Neural crest cell (in vitro differentiated cells): ENCODE measurements at regions not wholly inside any gene's neighbourhood (a gene's known extent, or its start where the extent isn't known, plus 50 kb on each side); places are given as distances from the start of the nearest gene placed in this dataset.

Experiments
- DNase-seq: peaks from one replicate; pipeline ENCODE4 v3.0.0; 2021; ENCODE audit warnings: low read depth, mixed read lengths, low spot score
- H3K27ac Mint-ChIP-seq: one replicate; pipeline ENCODE4 v1.8.0; 2021; ENCODE audit warnings: mild to moderate bottlenecking, mixed read lengths; ENCODE audit not compliant: unreplicated experiment
- H3K27me3 Mint-ChIP-seq: 2 replicates; pipeline ENCODE4 v1.8.0; 2021; ENCODE audit warnings: low read depth, mild to moderate bottlenecking, mixed read lengths
- H3K36me3 Mint-ChIP-seq: 2 replicates; pipeline ENCODE4 v1.8.0; 2021; ENCODE audit warnings: low read depth, mild to moderate bottlenecking, mixed read lengths
- H3K4me1 Mint-ChIP-seq: 2 replicates; pipeline ENCODE4 v1.8.0; 2021; ENCODE audit warnings: mixed read lengths
- H3K4me3 Mint-ChIP-seq: one replicate; pipeline ENCODE4 v1.8.0; 2021; ENCODE audit warnings: mild to moderate bottlenecking, mixed read lengths
- H3K9me3 Mint-ChIP-seq: 2 replicates; pipeline ENCODE4 v1.8.0; 2021; ENCODE audit warnings: mixed read lengths
- CTCF ChIP-seq: fragments of 200-600 bp; sonication (generic); conservative IDR thresholded peaks from 2 replicates; pipeline ENCODE4 v1.5.0; 2021; ENCODE audit warnings: antibody characterized with exemption, mild to moderate bottlenecking

- H3K9me3 Mint-ChIP-seq, result peaks cover 2% of the 10 kb centered on the region
- DNase-seq, result peak; percentile 30
Measured at GRCh38 chr2:43021791-43022509, 204.5 kb downstream of the ZFP36L2 start.

GRCh38 chr2:43020990-43021669, 205.3 kb downstream of the ZFP36L2 start:
- peaks cover 10% of the 10 kb centered on the region for H3K36me3 Mint-ChIP-seq
- H3K27ac Mint-ChIP-seq, result no peak overlapping the region
- peaks cover 58% of the 10 kb centered on the region for H3K4me1 Mint-ChIP-seq

More at GRCh38 chr2:43021791-43022509, 204.5 kb downstream of the ZFP36L2 start:
- Mint-ChIP-seq H3K4me1 (peaks cover 62% of the 10 kb centered on the region), H3K27ac (no peak overlapping the region), H3K4me3 (peak overlapping the region; percentile 27), H3K27me3 (no peaks in the 10 kb centered on the region), H3K36me3 (peaks cover 10% of the 10 kb centered on the region)
- TF ChIP-seq CTCF, result peak; percentile 54

GRCh38 chr2:43020296-43020695, 206.1 kb downstream of the ZFP36L2 start:
- Mint-ChIP-seq H3K4me1 (peaks cover 54% of the 10 kb centered on the region), H3K27me3 (no peaks in the 10 kb centered on the region), H3K4me3 (no peak overlapping the region), H3K36me3 (peaks cover 10% of the 10 kb centered on the region), H3K9me3 (peaks cover 2% of the 10 kb centered on the region), H3K27ac (no peak overlapping the region)
- DNase-seq, result no peak
- TF ChIP-seq CTCF, result no peak

More at GRCh38 chr2:43020990-43021669, 205.3 kb downstream of the ZFP36L2 start:
- TF ChIP-seq CTCF, result no peak
- Mint-ChIP-seq H3K9me3 (peaks cover 2% of the 10 kb centered on the region), H3K27me3 (no peaks in the 10 kb centered on the region), H3K4me3 (no peak overlapping the region)
- no peak for DNase-seq

- no peaks in the 10 kb centered on the region for H3K27me3 Mint-ChIP-seq
- no peak overlapping the region for H3K27ac Mint-ChIP-seq
- peaks cover 10% of the 10 kb centered on the region for H3K36me3 Mint-ChIP-seq
- H3K4me3 Mint-ChIP-seq, result no peak overlapping the region
- peaks cover 2% of the 10 kb centered on the region for H3K9me3 Mint-ChIP-seq
- no peak for TF ChIP-seq CTCF
- DNase-seq, result no peak
- peaks cover 48% of the 10 kb centered on the region for H3K4me1 Mint-ChIP-seq
Measured at GRCh38 chr2:43019536-43020183, 206.7 kb downstream of the ZFP36L2 start.

- TF ChIP-seq CTCF, result no peak
- Mint-ChIP-seq H3K27me3 (no peaks in the 10 kb centered on the region), H3K36me3 (peaks cover 10% of the 10 kb centered on the region), H3K4me3 (no peak overlapping the region), H3K27ac (peak overlapping the region; percentile 85), H3K4me1 (peaks cover 41% of the 10 kb centered on the region), H3K9me3 (peaks cover 2% of the 10 kb centered on the region)
- no peak for DNase-seq
Measured at GRCh38 chr2:43019025-43019367, 207.4 kb downstream of the ZFP36L2 start.
